Right kidney (tissue), 1 donor: ENCODE measurements at regions not wholly inside any gene's neighbourhood (a gene's known extent, or its start where the extent isn't known, plus 50 kb on each side); places are given as distances from the start of the nearest gene placed in this dataset.
"Not testable (repeated sequence)": the region's sequence is repeated elsewhere in the genome, so short reads cannot be mapped to it uniquely, and the experiment has no call there.

Experiments used
- DNase-seq: peaks from one replicate; pipeline ENCODE4 v3.0.0-alpha.2; 2016

- no peak for DNase-seq
These were observed 117.5 kb upstream of the MEIS1 start for GRCh38 chr2:66317268-66317890.

GRCh38 chr2:66306483-66306882 is 128.4 kb upstream of the MEIS1 start:
- no peak for DNase-seq

GRCh38 chr2:66305718-66306117 is 129.2 kb upstream of the MEIS1 start:
- peak; percentile 54 for DNase-seq

GRCh38 chr2:66303471-66303870 is 131.5 kb upstream of the MEIS1 start:
- no peak for DNase-seq

- no peak for DNase-seq
These were observed 133.2 kb upstream of the MEIS1 start for GRCh38 chr2:66301767-66302140.

- no peak for DNase-seq
These were observed 133.7 kb upstream of the MEIS1 start for GRCh38 chr2:66301022-66301766.

GRCh38 chr2:66283787-66284186 is 151.1 kb upstream of the MEIS1 start:
- DNase-seq, result no peak

GRCh38 chr2:66281980-66282379 is 152.9 kb upstream of the MEIS1 start:
- DNase-seq, result no peak

GRCh38 chr2:66279024-66279423 is 155.9 kb upstream of the MEIS1 start:
- DNase-seq, result no peak

GRCh38 chr2:66275984-66276383 is 158.9 kb upstream of the MEIS1 start:
- DNase-seq, result no peak

GRCh38 chr2:66273933-66274490 is 160.9 kb upstream of the MEIS1 start:
- peak; percentile 13 for DNase-seq

- no peak for DNase-seq
These were observed 162.2 kb upstream of the MEIS1 start for GRCh38 chr2:66272751-66273150.

- DNase-seq, result no peak
These were observed 163.1 kb upstream of the MEIS1 start for GRCh38 chr2:66271777-66272176.

- DNase-seq, result no peak
These were observed 164.7 kb upstream of the MEIS1 start for GRCh38 chr2:66270247-66270646.

- DNase-seq, result no peak
These were observed 165.8 kb upstream of the MEIS1 start for GRCh38 chr2:66269166-66269565.

GRCh38 chr2:66268756-66269155 is 166.2 kb upstream of the MEIS1 start:
- no peak for DNase-seq

- DNase-seq, result no peak
These were observed 170.6 kb upstream of the MEIS1 start for GRCh38 chr2:66264354-66264753.

GRCh38 chr2:66255867-66256266 is 179.1 kb upstream of the MEIS1 start:
- no peak for DNase-seq

GRCh38 chr2:66255136-66255535 is 179.8 kb upstream of the MEIS1 start:
- DNase-seq, result no peak

- DNase-seq, result no peak
These were observed 181.9 kb upstream of the MEIS1 start for GRCh38 chr2:66253066-66253465.

GRCh38 chr2:66252109-66252508 is 182.8 kb upstream of the MEIS1 start:
- no peak for DNase-seq

GRCh38 chr2:66251573-66251972 is 183.4 kb upstream of the MEIS1 start:
- no peak for DNase-seq

- DNase-seq, result not testable (repeated sequence)
These were observed 185.8 kb upstream of the MEIS1 start for GRCh38 chr2:66249089-66249488.

GRCh38 chr2:66243809-66244208 is 191.1 kb upstream of the MEIS1 start:
- DNase-seq, result not testable (repeated sequence)
